AG04450 (cell line): ENCODE measurements at regions not wholly inside any gene's neighbourhood (a gene's known extent, or its start where the extent isn't known, plus 50 kb on each side); places are given as distances from the start of the nearest gene placed in this dataset.

Source experiments
- CTCF ChIA-PET: fragments of 300-600, 350-600 bp; formaldehyde crosslinking; extraction: SDS; loops from one replicate; lab custom pipeline; 2022; ENCODE audit warnings: antibody characterized with exemption, inconsistent platforms; lab: Charles Lee
- POLR2A ChIA-PET: fragments of 350-600 bp; formaldehyde crosslinking; extraction: SDS; loops from one replicate; lab custom pipeline; 2021; ENCODE audit warnings: antibody characterized with exemption, inconsistent platforms; lab: Yijun Ruan, JAX
- DNase-seq: peaks from one replicate; pipeline ENCODE4 v3.0.0-alpha.2; 2011; ENCODE audit warnings: low read depth, low spot score
- H3K27ac ChIP-seq: one replicate; pipeline ENCODE4 v1.5.1; 2012; ENCODE audit warnings: low read depth, low read length, control low read depth
- H3K27me3 ChIP-seq: one replicate; pipeline ENCODE4 v1.6.0; 2012; ENCODE audit warnings: low read length; ENCODE audit not compliant: control insufficient read depth, insufficient read depth
- H3K4me3 ChIP-seq: 2 replicates; pipeline ENCODE4 v1.5.1; 2011; ENCODE audit warnings: mild to moderate bottlenecking, low read depth, low read length, control low read depth
- H3K9me3 ChIP-seq: 2 replicates; pipeline ENCODE4 v1.5.1; 2012; ENCODE audit warnings: low read length; ENCODE audit not compliant: control insufficient read depth, insufficient read depth
- TF ChIP-seq, protein P1 (sequence below): IDR thresholded peaks from 2 replicates; pipeline ENCODE4 v1.5.1; 2011; ENCODE audit warnings: low read depth, low read length, control low read depth, inconsistent platforms

DNA sequence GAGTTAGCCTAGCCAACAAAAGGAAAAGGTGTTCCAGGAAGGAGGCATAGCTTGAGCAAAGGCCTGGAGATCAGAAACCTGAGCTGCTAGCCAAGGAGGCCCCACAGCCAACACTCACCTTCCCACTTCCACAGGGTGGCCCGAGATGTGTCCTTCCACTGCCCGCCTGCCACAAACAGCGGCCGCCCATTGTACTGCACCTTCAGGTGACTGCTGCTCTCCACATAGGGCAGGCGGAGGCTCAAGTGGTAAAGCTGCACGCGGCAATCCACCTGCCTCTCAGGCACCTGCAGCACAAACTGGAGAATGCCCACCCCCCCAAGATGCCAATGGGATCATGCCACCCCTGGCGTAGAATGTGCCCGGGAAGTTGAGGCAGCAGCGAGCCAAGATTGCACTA, 111.5 kb downstream of the RMI2 start:
- ChIA-PET CTCF (no interaction called here), POLR2A (no interaction called here)
- H3K27me3 ChIP-seq = peaks cover 11% of the 10 kb centered on the region
- H3K4me3 ChIP-seq = no peak overlapping the region
- no peak for DNase-seq
- TF ChIP-seq, protein P1, sequence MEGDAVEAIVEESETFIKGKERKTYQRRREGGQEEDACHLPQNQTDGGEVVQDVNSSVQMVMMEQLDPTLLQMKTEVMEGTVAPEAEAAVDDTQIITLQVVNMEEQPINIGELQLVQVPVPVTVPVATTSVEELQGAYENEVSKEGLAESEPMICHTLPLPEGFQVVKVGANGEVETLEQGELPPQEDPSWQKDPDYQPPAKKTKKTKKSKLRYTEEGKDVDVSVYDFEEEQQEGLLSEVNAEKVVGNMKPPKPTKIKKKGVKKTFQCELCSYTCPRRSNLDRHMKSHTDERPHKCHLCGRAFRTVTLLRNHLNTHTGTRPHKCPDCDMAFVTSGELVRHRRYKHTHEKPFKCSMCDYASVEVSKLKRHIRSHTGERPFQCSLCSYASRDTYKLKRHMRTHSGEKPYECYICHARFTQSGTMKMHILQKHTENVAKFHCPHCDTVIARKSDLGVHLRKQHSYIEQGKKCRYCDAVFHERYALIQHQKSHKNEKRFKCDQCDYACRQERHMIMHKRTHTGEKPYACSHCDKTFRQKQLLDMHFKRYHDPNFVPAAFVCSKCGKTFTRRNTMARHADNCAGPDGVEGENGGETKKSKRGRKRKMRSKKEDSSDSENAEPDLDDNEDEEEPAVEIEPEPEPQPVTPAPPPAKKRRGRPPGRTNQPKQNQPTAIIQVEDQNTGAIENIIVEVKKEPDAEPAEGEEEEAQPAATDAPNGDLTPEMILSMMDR = no peak
- no peak overlapping the region for H3K27ac ChIP-seq
- peaks cover 6% of the 10 kb centered on the region; the same call in 1 of the 2 replicates for H3K9me3 ChIP-seq

DNA sequence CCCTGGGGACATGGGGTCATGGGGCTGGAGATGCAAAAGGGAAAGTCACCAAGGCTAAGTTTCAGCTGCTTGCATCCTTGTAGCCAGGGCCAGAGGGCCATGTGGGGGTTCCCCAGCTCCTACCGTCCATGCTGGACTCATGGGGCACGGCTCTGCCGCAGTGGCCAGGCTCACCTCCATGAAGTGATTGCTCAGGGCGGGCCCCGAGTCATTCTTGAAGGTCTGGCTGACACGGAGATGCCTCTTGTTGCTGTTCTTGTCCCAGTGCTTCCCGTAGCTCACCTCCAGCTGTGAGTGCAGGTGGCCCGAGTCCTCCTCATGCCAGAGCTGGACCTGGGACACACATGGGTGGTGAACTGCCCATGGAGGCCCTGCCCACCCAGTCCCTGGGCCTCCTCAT, 114.5 kb downstream of the RMI2 start:
- ChIA-PET POLR2A (no interaction called here), CTCF (no interaction called here)
- H3K9me3 ChIP-seq = peaks cover 3% of the 10 kb centered on the region; the same call in 1 of the 2 replicates
- peaks cover 7% of the 10 kb centered on the region for H3K27me3 ChIP-seq
- TF ChIP-seq, protein P1 = no peak
- no peak overlapping the region for H3K27ac ChIP-seq
- no peak for DNase-seq
- H3K4me3 ChIP-seq = no peak overlapping the region

DNA sequence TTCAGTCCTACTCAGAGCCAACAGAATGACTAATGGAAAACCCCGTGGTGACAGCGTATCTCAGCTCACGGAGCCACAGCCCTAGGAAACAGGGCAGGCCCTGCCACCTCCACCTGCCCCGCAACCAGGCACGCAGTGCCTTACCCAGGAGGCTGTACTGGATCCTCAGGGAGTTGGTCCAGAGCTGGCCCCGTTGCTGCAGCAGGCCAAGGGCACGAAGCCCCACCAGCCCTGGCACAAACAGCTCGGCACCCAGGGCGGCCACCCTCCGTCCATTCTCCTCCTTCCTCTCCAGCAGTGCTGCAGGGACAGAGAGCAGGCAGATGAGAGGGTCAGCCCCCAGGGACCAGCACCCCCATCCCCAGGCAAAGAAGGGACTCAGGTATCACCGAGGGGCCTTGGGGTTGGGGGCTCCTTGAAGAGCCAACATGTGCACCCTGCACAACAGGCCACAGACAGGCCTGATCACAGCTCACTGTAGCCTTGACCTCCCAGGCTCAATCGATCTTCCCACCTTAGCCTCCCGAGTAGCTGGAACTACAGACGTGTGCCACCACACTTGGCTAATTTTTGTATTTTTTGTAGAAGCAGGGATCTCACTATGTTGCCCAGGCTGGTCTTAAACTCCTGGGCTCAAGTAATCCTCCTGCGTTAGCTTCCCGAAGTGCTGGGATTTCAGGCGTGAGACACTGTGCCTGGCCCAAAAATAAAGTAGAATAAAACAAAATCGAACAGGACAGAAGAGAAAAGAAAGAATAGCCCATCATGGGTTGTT, 115.7 kb downstream of the RMI2 start:
- no peak for DNase-seq
- CTCF ChIA-PET = no interaction called here
- Histone ChIP-seq H3K27ac (no peak overlapping the region), H3K4me3 (no peak overlapping the region), H3K27me3 (peaks cover 16% of the 10 kb centered on the region), H3K9me3 (peaks cover 3% of the 10 kb centered on the region; the same call in 1 of the 2 replicates)
- POLR2A ChIA-PET = no interaction called here
- TF ChIP-seq, protein P1 = no peak

DNA sequence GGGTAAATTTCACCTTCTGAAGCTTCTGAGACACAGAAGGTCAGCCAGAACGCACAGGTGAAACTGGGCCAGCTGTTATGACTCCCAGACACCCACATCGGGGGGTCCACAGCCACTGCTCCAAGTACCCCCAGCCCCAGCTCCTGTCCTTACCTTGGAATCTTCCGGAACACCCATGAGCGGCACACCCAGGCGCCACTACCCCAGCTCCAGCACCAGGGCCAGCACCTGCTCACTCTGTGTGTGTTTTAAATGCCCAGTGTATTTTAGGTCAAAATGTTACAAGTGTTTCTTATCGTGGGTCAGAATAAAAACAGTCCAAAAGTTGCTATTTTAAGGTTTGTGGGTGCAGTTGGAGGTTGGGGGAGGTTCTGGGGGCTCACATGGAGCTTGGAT, 116.3 kb downstream of the RMI2 start:
- no peak overlapping the region for H3K27ac ChIP-seq
- DNase-seq = no peak
- no peak overlapping the region for H3K4me3 ChIP-seq
- ChIA-PET CTCF (no interaction called here), POLR2A (no interaction called here)
- TF ChIP-seq, protein P1 = no peak
- peaks cover 16% of the 10 kb centered on the region for H3K27me3 ChIP-seq
- peaks cover 3% of the 10 kb centered on the region; the same call in 1 of the 2 replicates for H3K9me3 ChIP-seq

DNA sequence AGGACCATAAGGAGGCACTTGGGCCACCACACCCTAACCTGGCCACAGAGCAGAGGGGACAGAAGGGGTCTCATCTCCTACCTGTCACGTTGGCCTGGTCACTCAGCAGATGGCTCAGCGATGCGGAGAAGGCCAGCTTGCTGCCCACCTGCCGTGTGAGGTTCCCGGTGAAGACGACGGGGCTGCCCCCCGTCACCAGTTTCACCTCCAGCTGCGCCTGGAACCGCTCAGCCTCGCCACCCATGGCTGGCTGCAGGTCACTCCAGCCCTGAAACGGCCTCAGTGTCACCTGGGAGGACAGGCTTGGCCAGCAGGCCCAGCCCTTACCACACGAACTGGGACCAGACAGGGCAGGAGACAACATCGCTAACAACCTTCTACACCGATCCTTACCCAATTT, 116.8 kb downstream of the RMI2 start:
- TF ChIP-seq, protein P1 = no peak
- no peak overlapping the region for H3K27ac ChIP-seq
- CTCF ChIA-PET = no interaction called here
- H3K9me3 ChIP-seq = no peaks in the 10 kb centered on the region; the same call in 1 of the 2 replicates
- H3K4me3 ChIP-seq = no peak overlapping the region
- no peak for DNase-seq
- POLR2A ChIA-PET = no interaction called here
- H3K27me3 ChIP-seq = peaks cover 16% of the 10 kb centered on the region
